Lung microvascular endothelial cell (primary cell): ENCODE measurements at regions not wholly inside any gene's neighbourhood (a gene's known extent, or its start where the extent isn't known, plus 50 kb on each side); places are given as distances from the start of the nearest gene placed in this dataset.

ENCODE experiments used
- DNase-seq, 2 donors: peaks; one replicate each; pipeline versions ENCODE4 v3.0.0 to v3.0.0-alpha.2; 2010; ENCODE audit warnings: low read depth in 2 of 2

DNA sequence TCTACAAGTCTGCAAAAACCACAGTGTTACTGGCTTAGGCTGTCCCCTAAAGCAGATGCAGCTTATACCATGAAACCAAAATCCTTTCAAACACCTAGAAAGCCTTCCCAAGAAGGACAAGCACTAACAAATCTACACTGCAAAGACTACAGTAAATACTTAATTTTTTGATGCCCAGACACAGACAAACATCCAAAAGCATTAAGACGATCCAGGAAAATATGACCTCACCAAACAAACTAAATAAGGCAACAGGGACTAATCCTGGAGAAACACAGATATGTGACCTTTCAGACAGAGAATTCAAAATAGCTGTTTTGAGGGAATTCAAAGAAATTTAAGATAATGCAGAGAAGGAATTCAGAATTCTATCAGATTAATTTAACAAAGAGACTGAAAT is 423.5 kb downstream of the COL12A1 start:
- no peak for DNase-seq

DNA sequence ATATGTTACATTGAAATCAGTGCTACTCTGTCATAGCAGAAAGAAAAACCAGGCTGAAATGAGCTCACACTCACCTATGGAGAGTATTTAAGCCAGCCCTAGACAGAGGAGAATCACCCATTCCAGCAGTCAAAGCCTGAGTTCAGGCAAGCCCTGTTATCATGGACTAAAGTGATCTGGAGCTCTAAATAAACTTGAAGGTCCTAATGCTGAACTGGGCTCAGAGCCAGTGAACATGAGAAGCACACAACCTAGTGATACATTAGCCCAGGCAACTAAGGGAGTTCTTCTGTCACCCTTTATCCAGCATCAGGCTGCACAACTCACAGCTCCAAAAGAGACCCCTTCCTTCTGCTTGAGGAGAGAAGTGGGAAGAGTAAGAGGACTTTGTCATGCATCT is 425.0 kb downstream of the COL12A1 start:
- no peak for DNase-seq

DNA sequence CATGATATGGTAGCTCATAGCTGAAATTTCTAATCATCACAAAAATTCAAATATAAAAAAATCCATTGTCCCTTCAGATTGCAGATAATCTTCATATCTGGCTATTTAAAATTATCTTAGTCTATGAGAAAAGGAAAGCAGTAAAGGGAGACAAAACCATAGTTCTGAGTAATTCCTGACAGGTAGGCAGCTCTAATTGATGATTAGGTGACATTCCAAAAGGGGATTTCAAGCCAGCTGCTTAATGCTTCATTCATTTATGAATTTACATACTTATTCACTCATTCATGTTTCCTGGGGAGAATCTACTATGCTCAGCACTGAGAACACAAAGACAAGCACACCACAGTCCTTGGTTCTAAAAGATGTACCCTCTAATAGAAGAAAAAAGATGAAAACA is 437.1 kb downstream of the COL12A1 start:
- DNase-seq, result no peak

DNA sequence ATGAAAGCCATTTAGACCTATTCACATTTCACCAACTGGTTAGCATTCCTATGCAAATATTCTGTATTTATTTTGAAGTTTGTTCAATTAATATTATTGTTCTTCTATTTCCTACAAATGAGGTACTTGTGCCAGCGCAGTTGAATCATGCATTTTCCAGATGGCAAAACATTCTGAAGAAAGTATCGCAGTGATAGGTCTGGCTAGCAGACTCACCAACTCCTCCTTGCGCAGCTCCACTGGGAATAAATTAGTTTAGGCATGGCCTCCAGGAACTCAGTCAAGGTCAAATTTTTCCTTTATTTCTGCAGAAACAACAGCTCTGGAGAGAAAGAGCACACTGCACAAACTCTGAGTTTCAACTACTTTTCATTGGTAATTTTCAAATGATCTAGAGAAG is 437.7 kb downstream of the COL12A1 start:
- no peak for DNase-seq

DNA sequence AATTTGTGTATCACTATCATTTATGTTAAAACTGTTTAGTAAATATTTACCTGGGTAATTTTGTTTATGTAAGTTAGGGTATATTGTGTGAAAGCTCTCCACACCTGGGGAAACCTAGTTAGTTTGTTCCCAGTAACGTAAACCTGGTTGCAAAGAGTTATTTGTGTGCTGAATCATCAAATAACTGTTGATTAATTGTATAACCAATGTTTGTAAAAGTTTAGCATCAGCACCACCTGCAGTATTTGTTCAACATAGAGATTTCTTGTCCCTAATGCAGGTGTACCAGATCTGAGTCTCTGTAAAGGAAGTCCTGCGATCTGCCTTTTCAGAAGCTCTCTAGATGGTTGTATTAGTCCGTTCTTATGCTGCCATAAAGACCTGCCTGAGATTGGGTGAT is 440.4 kb downstream of the COL12A1 start:
- DNase-seq, result no peak

DNA sequence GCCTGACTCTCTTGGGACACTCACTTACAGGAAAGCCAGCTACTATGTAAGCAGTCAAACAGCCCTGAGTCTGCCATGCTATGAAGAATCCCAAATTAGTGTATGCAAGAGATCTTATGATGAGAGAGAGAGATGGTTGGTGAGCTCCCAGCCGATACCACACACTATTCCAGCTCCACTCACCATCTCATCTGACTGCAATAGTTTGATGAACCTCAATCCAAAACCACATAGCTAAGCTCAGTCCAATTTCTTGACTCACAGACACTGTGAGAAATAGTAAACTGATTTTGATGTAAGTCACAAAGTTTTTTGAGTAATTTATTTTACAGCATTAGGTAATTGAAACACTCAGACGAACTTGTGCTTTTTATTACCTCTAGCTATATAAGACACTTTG is 441.4 kb downstream of the COL12A1 start:
- no peak for DNase-seq

DNA sequence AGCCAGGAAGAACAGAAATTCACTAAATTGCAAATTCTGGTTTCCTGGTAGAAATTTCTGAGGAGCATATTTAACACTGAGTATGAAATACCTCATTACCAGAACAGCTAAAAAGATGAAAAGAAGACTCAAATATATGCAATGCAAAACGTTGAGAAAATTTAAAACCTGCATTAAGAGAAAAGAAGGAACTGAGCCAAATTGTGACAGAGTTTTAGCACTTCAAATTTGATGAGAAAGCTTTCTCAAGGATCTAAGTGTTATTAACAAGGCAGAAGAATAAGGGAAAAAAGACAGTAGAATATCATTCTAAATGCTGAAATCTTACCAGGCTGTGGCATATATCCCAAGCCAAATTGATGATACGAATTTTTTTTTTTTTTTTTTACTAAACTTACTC is 443.0 kb downstream of the COL12A1 start:
- DNase-seq, result no peak

DNA sequence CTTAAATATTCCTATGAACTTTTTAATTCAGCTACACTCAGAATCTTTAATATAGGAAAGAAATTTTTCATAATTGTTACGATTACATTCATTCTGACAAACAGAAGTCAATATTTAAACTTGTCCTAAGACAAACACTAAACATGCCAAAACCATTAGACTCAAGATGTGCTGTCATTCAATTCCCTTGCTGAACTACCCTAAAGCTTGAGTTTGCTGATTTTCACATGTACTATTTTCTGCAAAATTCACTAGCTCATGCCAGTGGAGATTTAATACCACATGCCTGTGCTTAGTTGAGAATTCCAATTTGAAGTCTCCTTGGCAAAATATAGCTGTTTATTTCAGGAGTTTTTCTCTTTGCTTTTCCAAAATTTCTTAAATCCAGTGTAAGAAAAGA is 448.0 kb downstream of the COL12A1 start:
- no peak for DNase-seq

DNA sequence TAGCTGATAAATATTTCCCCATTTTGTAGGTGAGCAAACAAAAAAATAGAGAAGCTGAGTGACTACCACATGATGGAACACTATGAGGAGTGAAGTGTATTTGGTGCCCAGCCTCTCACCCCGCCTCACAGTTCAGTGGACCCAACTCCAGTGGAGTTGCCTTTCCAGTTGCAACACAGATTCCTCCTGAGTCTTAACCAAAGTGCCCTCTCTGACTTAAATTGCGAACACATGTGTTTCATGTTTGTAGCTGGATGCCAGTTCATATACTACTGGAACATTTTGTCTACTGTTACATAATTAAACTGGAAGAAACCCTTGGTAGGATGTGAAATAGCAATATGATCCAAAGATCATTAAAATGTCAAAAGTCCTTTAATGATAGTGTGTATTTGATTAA is 448.9 kb downstream of the COL12A1 start:
- DNase-seq, result no peak

DNA sequence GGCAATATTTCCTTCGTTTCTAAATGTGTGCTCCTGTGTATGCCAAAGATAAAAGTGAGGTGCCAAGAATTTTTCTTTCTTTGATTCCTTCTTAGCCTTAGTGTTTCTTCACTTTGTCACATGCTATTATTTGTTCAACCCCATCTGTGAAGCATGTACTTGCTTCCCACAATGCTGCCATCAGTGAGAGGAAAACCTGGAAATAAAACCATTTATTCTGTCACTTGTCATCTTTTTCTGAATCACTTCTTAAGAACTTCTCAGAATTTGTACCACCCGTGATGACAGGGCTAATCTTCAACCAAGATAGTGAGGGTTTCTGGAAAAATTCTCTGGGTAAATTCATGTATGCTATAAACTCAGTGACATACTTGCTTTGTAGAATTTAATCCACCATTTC is 450.1 kb downstream of the COL12A1 start:
- no peak for DNase-seq

DNA sequence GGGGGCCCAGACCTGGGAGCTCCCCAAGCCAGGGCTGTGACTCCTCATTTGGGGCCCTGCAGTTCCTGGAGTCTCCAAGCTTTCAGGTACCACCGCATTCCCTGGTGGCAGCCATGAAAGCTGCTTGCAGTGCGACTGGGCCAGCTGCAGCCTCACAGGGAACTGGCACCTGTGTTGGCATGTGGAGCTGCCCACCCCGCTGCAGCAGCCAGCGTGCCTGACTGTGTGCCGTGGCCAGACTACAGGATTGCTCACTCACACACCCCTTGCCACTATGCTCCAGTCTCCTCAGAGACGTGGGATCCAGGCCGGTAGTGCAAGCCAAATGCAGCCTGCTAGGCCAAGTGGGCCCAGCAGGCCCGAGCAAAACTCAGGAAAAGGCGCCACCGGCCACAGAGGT is 450.7 kb downstream of the COL12A1 start:
- DNase-seq, result no peak

DNA sequence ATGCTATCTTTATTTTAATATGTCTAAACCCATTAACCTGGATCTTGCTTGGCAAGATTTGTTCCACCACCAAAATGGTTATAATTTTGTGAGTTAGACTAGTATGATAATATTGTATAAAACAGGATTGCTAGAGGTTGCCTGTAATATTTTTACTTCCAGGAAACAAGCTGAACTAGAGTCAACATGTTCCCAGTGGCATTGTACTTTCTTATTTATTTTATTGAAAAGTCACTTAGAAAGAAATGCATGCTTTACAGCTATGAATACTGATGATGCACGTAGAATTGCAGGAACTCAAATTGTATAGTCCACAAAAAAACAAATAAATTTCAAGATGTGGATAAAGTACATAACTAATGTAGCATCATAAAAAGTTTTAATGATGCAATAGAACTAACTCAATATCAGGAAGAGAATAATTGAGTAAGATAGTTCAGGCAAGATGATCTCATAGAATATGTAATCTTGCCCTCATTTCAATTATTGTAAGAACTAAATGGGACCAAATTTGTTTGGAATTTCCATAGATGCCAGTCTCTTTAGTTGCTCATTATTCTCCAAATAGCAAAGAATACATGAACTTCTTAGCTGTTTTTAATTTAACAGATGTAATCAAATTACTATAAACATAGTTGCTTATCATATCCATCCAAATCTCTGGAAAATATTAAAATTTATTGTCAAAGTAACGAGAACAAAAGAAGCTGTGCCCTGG is 451.8 kb downstream of the COL12A1 start:
- DNase-seq, result no peak

DNA sequence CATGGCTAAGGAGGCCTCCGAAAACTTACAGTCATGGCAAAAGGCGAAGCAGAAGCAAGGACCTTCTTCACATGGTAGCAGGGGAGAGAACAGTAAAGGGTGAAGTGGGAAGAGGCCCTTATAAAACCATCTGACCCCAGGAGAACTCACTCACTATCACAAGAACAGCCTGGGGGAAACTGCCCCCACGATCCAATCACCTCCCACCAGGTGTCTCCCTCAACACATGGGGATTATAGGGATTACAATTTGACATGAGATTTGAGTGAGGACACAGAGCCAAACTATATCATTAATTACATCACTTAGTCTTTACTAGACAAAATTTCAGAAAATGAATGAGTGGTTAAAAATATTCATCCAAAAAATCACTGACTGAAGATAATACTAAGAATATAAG is 453.6 kb downstream of the COL12A1 start:
- no peak for DNase-seq

DNA sequence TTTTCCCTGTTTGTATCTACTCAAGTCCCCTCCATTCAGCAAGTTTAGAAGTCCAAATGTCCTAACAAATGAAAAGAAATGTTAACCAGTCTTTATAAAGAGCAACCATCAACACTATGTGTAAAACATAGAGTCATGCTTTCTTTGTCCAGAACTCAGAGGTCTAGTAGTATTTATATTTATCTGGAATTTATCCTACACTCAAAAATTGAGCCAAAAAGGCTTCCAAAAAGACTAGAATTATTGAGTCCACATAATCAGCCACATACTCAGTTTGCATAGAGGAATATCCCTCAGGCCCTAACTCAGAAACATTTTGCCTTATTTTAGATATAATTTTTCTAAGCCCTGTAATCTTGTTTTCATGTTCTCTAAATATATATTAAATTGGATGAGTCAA is 455.0 kb downstream of the COL12A1 start:
- no peak for DNase-seq

DNA sequence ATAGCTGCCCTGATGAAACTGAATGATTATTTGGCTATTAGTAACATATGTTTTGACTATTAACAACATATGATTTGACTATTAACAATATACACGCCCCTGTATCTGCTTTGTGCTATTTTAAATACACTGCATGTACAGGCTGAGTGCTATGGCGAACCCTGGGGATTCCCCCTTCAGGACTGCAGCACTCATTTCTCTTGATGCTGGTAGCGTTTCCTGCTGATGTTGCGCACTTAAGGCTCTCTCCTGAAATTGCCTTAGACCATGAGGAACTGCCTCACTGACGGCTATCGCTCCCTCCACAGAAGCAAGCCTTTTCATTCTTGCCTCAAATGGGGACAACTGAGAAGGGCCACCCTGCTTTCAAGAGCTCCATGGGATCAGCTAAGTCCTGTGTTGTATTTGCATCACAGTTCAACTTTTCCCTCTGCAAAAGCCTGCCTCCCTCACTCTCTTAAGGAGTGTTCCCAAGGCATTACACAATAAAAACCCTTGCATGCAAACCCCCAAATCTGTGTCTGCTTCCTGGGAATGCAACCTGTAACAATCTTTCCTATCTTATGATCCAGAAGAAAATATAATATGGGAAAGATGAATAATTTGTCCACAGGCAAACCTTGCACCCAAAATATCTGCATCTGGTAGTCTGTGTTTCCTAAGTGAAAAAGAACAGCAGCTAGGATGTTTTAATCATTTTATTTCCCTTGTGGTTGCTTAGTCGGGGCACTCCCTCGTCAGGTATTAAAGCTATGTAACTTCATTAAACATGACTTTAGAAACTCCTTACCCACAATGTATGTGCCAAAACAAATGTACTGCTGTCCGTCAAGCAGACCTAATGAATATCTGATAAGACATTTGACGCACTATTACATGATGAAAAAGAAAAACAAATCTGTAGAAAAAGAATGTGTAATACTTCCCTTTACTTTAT is 456.4 kb downstream of the COL12A1 start:
- DNase-seq, result no peak

DNA sequence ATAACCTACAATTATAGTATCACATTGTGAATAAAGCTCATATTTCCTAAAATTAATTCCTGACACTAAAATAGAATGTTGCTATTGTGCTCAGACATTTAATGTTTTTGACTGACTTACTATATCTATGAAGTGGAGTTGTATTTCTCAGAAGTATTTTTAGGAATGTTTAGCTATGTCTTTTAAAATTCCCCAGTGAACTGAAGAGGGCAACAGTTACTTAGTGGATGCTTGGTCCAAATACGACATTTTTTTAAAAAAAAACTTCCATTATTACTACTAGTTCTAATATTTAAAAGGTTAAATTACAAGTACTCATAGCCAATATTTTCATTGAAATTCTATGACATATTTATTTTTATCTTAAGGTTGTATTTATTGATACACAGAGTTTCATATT is 460.2 kb downstream of the COL12A1 start:
- DNase-seq, result no peak

DNA sequence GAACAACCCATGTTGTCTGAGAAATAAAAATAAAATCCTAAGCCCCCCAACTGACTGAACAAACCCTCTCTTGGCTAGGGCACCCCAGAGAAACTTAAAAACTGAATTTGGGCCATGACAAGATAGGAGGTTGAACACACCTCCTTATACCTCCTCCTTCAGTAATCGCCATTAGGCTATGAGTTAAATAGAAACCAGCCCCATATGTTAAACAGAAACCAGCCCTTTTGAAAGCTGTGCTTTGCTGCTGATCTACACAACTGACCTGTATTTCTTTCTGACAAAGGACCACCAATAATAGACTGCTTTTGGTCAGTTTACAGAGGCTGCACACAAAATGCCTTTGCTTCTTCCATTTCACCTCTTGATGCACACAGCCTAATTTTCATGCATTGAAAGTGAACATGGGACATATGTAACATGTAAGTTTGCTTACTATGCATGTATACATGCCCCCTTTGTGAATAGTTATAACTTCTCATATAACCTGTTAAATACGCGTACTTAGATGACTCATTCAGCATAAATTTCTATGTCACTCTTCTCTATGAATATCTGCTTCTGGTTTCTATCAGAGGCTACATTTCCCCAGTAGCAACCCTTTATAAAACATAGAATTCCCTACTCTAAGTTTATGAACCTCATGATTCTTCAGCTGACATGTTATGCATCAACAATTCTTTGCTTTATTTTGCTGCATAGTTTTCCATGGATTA is 462.9 kb downstream of the COL12A1 start:
- DNase-seq, result no peak

DNA sequence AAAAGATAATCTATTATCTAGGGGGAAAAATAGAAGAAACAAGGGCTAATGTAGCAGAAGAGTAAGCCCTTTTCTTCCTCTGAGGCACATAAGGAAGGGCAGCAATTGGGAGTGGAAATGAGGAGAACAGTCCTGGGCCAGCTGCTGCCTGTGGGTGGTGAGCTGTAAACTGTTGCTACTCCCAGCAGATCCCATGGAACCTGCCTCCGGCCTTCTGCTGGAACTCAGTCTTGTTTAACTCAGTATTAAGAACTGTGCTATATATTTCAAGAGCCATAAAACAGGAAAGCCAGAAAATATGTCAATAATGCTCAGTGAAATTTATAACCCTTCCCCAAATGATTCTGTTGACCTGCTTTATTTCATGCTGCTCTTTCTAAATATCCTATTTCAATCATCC is 464.2 kb downstream of the COL12A1 start:
- no peak for DNase-seq

DNA sequence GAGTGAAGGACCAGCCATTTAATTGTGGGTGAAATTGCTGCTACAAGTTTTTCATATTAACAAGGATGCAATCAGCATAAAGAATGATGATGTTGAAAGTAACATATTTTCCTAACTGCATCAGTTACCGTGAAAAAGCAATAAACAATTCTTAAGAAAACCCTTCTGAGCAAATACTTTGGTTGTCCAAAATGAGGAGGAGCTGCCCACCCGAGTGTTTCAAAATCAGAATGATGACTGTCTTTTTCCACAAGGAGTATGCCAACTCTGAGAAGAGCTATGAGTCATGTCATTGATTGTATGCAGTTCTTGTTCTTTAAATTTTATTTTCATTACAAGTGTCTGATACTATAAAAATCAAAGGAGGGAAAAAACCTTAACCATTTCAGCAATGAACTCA is 470.5 kb downstream of the COL12A1 start:
- DNase-seq, result no peak

DNA sequence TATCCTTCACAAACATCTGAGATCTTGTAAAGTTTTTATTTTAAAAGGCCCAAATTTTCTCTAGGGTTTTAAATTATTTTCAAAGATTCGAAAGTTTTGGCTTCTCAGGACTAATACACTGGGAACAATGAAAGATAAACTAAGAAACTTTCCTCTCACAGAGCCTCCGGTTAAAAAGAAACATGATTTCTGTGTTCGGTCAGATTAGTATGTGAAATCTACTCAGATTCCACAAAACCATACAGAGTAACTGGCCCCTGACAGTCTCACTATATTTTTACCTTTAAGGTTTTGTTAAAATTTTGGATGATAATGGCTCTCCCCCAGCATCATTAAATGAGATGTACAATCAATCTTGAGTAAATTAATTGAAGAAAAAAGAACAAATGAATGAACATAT is 471.0 kb downstream of the COL12A1 start:
- DNase-seq, result no peak

DNA sequence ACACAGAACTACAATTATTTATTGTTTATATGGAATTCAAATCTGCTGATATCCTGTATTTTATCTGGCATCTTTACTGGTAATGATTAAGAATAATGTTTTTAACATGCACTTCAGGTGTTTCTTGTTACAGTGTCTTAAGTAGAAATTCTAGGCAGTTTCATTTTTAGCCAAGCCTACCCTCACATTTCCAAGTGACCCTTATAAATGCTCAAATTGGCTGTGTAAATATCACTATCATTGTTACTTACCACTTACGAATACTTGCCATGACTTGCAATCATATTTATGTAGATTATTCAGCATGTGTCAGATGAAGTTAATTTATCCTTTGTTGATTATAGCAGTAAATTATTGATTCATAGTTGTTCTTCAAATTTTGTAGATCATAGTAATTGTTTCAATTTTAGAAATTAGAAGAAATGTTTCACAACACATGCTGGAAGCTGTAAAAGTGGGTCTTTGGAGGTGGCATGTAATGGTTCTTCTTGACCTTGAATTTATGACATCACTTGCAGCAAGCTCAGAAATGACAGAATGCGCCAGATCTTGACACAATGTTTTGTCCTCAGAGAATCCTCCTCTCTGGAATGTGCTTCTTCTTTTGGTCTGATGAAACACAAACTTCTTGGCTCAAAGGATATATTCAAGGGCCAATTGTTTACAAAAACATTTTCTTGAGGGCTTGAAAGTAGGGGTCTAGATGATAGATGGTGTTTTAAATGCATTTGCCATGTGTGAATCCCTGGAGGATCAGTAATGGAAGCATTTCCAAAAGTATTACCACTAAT is 471.8 kb downstream of the COL12A1 start:
- no peak for DNase-seq

DNA sequence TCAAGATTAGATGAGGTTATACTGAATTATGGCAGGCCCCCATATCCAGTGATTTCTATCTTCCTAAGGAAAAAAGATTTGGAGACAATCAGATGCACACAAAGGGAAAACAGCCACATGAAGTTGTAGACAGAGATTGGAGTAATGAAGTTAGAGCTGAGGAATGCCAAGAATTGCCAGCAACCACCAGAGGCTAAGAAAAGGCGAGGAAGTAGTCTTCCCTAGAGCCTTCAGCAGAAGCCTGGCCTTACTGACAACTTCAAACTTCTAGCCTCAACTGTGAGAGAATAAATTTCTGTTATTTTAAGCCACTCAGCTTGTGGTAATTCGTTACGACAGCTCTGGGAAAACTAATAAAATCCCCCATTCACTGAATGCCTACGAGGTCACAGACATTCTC is 473.9 kb downstream of the COL12A1 start:
- no peak for DNase-seq
